ENCODE measurements at regions not wholly inside any gene's neighbourhood (a gene's known extent, or its start where the extent isn't known, plus 50 kb on each side); places are given as distances from the start of the nearest gene placed in this dataset.

DNA sequence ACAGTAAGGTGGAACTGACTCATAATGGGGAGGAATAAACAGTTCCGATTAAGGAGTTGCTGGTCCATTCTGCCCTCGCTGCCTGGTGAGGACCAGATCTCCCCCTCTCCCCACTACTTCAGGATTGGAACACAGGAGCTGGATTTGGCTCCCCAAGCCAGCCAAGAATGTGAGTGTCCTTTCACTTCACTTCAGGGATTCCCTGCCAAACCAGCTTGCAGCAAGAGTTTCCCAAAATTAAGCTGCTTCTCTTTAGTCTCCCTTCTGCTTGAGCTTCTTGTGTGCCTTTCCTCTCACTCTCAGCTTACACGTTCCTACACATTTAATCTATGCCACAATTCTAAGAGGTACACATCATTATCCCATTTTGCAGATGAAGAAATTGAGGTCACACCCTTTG lies 234.1 kb downstream of the BUD13 start:
- DNase-seq = peak in 1 of 3 donors; percentile 5
- Histone ChIP-seq H3K9me3 (no peaks in the 10 kb centered on the region), H3K4me3 (no peak overlapping the region), H3K4me1 (no peaks in the 10 kb centered on the region), H3K27me3 (no peaks in the 10 kb centered on the region), H3K27ac (no peak overlapping the region), H3K36me3 (no peaks in the 10 kb centered on the region)
- TF ChIP-seq POLR2A (IDR thresholded peaks at IDR 0.05) = no peak
- TF ChIP-seq, protein P1, sequence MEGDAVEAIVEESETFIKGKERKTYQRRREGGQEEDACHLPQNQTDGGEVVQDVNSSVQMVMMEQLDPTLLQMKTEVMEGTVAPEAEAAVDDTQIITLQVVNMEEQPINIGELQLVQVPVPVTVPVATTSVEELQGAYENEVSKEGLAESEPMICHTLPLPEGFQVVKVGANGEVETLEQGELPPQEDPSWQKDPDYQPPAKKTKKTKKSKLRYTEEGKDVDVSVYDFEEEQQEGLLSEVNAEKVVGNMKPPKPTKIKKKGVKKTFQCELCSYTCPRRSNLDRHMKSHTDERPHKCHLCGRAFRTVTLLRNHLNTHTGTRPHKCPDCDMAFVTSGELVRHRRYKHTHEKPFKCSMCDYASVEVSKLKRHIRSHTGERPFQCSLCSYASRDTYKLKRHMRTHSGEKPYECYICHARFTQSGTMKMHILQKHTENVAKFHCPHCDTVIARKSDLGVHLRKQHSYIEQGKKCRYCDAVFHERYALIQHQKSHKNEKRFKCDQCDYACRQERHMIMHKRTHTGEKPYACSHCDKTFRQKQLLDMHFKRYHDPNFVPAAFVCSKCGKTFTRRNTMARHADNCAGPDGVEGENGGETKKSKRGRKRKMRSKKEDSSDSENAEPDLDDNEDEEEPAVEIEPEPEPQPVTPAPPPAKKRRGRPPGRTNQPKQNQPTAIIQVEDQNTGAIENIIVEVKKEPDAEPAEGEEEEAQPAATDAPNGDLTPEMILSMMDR (IDR thresholded peaks at IDR 0.05) = no peak

DNA sequence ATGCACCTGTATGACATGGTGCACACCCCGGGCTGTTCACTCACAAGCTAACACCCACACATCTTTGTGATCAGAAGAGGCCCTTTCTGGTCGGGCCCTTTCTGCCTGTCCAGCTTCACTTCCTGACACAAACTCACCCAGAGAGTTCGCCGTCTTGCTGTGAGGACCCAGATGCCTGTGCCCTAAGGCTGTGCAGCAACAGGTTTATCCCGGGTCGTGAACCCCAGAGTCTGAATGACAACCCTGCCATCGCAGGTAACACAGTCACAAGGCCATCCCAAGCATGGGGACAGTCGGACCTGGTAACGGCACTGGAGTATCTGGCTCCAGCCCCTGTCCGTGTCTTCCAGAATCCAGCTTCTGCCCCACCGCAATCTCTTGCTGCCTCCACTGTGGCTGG lies 235.1 kb downstream of the BUD13 start:
- no peak overlapping the region for H3K4me3 ChIP-seq
- H3K4me1 ChIP-seq = no peaks in the 10 kb centered on the region
- no peaks in the 10 kb centered on the region for H3K36me3 ChIP-seq
- TF ChIP-seq POLR2A (IDR thresholded peaks at IDR 0.05) = no peak
- TF ChIP-seq, protein P1 (IDR thresholded peaks at IDR 0.05) = no peak
- DNase-seq = peak in 1 of 3 donors; percentile 15
- H3K9me3 ChIP-seq = no peaks in the 10 kb centered on the region
- no peaks in the 10 kb centered on the region for H3K27me3 ChIP-seq
- H3K27ac ChIP-seq = no peak overlapping the region

DNA sequence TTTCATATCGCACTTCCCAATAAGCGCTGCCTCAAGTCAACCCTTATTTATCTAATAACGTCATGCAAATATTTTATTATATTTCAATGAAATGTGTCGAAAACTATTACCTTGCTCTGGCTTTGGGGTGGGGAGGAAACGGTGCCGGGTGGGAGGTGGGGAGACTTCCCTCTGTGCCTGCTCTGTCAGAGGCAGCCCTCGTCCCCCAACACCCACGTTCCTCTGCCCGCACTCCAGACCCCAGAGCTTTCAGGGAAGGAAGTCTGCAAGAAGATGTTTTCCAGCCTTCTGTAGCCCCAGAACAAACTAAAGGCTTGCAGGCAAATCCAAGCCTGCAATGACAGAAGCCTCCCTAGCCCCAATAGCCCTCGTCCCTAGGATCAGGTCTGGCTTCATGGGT lies 235.7 kb downstream of the BUD13 start:
- H3K36me3 ChIP-seq = no peaks in the 10 kb centered on the region
- peak in 1 of 3 donors; percentile 1 for DNase-seq
- no peaks in the 10 kb centered on the region for H3K9me3 ChIP-seq
- H3K27ac ChIP-seq = no peak overlapping the region
- TF ChIP-seq POLR2A (IDR thresholded peaks at IDR 0.05) = no peak
- TF ChIP-seq, protein P1 (IDR thresholded peaks at IDR 0.05) = no peak
- H3K27me3 ChIP-seq = no peaks in the 10 kb centered on the region
- H3K4me3 ChIP-seq = no peak overlapping the region
- H3K4me1 ChIP-seq = no peaks in the 10 kb centered on the region

DNA sequence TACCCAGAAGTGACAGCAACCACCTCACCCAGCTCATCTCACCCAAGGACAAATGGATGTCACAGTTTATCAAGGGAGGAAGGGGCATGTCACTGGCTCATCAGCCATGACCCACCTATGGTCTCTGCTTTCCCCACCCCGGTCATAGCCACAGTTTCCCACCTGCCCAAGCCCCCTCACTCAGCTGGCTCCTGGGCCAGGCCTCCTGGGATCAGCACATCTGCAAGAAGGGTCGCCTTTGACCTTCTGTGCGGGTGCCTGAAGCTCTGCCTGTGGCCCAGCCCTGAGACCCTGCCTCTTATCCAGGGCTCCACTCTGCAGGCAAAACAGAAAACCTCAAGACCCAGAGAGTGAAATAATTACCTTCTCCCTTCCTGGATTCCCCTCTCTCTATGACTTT lies 236.4 kb downstream of the BUD13 start:
- Histone ChIP-seq H3K4me1 (no peaks in the 10 kb centered on the region), H3K4me3 (no peak overlapping the region), H3K27ac (no peak overlapping the region), H3K36me3 (no peaks in the 10 kb centered on the region), H3K9me3 (no peaks in the 10 kb centered on the region), H3K27me3 (no peaks in the 10 kb centered on the region)
- TF ChIP-seq, protein P1 (IDR thresholded peaks at IDR 0.05) = no peak
- TF ChIP-seq POLR2A (IDR thresholded peaks at IDR 0.05) = no peak
- peak in 1 of 3 donors; percentile 11 for DNase-seq

DNA sequence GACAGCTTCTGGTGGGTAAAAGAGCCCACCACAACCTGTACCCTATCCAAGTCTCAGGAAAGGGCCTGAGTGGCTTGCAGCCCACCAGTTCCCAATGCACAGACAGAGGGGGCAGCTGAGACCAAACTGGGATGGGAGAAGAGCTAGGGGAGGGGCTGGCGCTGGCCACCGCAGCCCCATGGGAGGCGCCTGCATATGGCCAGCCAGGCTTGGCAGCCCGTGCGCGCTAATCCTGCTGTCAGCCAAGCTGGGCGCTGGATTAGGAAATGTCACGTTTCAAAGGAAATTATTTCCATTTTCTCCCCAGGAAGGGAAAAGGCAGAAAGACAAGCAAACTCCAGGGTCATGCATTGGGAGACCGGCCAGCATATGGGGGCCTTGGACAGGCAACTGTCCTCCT lies 236.8 kb downstream of the BUD13 start:
- Histone ChIP-seq H3K27me3 (no peaks in the 10 kb centered on the region), H3K4me1 (no peaks in the 10 kb centered on the region), H3K4me3 (no peak overlapping the region), H3K27ac (no peak overlapping the region), H3K9me3 (no peaks in the 10 kb centered on the region), H3K36me3 (no peaks in the 10 kb centered on the region)
- peak in 1 of 3 donors; percentile 14 for DNase-seq
- no peak for TF ChIP-seq POLR2A (IDR thresholded peaks at IDR 0.05)
- TF ChIP-seq, protein P1 (IDR thresholded peaks at IDR 0.05) = no peak

DNA sequence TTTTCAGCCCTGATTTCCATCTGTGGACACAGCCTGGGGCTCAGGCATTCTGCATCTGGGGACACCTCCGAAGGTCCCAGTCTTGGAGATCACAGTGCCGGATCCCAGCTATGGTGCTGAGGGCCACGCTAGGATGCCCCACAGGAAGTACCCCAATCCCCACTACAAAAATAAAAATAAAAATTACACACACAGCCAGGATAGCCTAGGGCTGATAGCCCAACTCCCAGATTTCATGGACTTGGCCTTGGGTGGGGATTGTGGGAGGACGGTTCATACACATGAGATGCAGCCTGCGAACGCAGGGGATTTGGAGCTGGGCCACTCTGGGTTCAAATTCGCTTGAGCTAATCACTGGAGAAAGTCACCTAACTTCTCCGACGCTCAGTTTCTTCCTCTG lies 237.7 kb downstream of the BUD13 start:
- H3K4me1 ChIP-seq = no peaks in the 10 kb centered on the region

More for the DNA sequence above, 237.7 kb downstream of the BUD13 start:
- Histone ChIP-seq H3K9me3 (no peaks in the 10 kb centered on the region), H3K27ac (no peak overlapping the region), H3K4me3 (no peak overlapping the region), H3K36me3 (no peaks in the 10 kb centered on the region), H3K27me3 (no peaks in the 10 kb centered on the region)
- no peak for TF ChIP-seq POLR2A (IDR thresholded peaks at IDR 0.05)
- TF ChIP-seq, protein P1 (IDR thresholded peaks at IDR 0.05) = no peak
- DNase-seq = peak in 1 of 3 donors; percentile 2
